H9 (cell line): ENCODE measurements at regions not wholly inside any gene's neighbourhood (a gene's known extent, or its start where the extent isn't known, plus 50 kb on each side); places are given as distances from the start of the nearest gene placed in this dataset.

Source experiments
- DNase-seq: peaks from one replicate; pipeline ENCODE4 v3.0.0-alpha.2; 2017
- H2AFZ ChIP-seq: one replicate; pipeline ENCODE4 v1.6.1; 2013; ENCODE audit warnings: mild to moderate bottlenecking, low read length, control low read depth, moderate library complexity
- H2AK5ac ChIP-seq: 2 replicates; pipeline ENCODE4 v1.6.1; 2013; ENCODE audit warnings: low read length, control low read depth, mixed read lengths; ENCODE audit not compliant: insufficient read length
- H2BK120ac ChIP-seq: one replicate; pipeline ENCODE4 v1.6.1; 2013; ENCODE audit warnings: low read depth, mild to moderate bottlenecking, low read length, control low read depth, inconsistent platforms; ENCODE audit not compliant: poor library complexity, severe bottlenecking
- H2BK12ac ChIP-seq: 2 replicates; pipeline ENCODE4 v1.6.1; 2013; ENCODE audit warnings: low read length, control low read depth, mixed read lengths, low read depth; ENCODE audit not compliant: insufficient read length
- H2BK15ac ChIP-seq: 2 replicates; pipeline ENCODE4 v1.6.1; 2013; ENCODE audit warnings: low read depth, low read length, control low read depth
- H2BK20ac ChIP-seq: one replicate; pipeline ENCODE4 v1.6.1; 2013; ENCODE audit warnings: low read depth, mild to moderate bottlenecking, low read length, control low read depth, inconsistent platforms; ENCODE audit not compliant: poor library complexity, severe bottlenecking
- H2BK5ac ChIP-seq: 2 replicates; pipeline ENCODE4 v1.6.1; 2013; ENCODE audit warnings: low read length, control low read depth, mixed read lengths; ENCODE audit not compliant: insufficient read length
- H3K14ac ChIP-seq: 2 replicates; pipeline ENCODE4 v1.6.1; 2013; ENCODE audit warnings: low read length, control low read depth; ENCODE audit not compliant: insufficient read depth
- H3K18ac ChIP-seq: 2 replicates; pipeline ENCODE4 v1.6.1; 2013; ENCODE audit warnings: low read depth, mild to moderate bottlenecking, mixed read lengths, low read length, control low read depth; ENCODE audit not compliant: insufficient read length
- H3K23ac ChIP-seq: 2 replicates; pipeline ENCODE4 v1.6.1; 2013; ENCODE audit warnings: low read length, control low read depth, mixed read lengths, low read depth; ENCODE audit not compliant: insufficient read length
- H3K23me2 ChIP-seq: 2 replicates; pipeline ENCODE4 v1.6.1; 2013; ENCODE audit warnings: low read depth, mild to moderate bottlenecking, mixed read lengths, low read length, control low read depth; ENCODE audit not compliant: insufficient read length, poor library complexity, severe bottlenecking
- H3K27ac ChIP-seq: 2 replicates; pipeline ENCODE4 v1.5.1; 2013; ENCODE audit warnings: low read length, control low read depth, mixed read lengths, low read depth; ENCODE audit not compliant: insufficient read length
- H3K27me3 ChIP-seq: 2 replicates; pipeline ENCODE4 v1.6.1; 2013; ENCODE audit warnings: low read length, control low read depth, inconsistent platforms; ENCODE audit not compliant: insufficient read depth
- H3K4ac ChIP-seq: 2 replicates; pipeline ENCODE4 v1.6.1; 2013; ENCODE audit warnings: low read depth, mild to moderate bottlenecking, control low read depth, inconsistent platforms, low read length, moderate library complexity
- H3K4me1 ChIP-seq: 2 replicates; pipeline ENCODE4 v1.6.1; 2013; ENCODE audit warnings: low read length, control low read depth, inconsistent platforms; ENCODE audit not compliant: insufficient read depth
- H3K4me2 ChIP-seq: 2 replicates; pipeline ENCODE4 v1.6.1; 2013; ENCODE audit warnings: low read length, control low read depth, mixed read lengths; ENCODE audit not compliant: insufficient read length, insufficient read depth
- H3K56ac ChIP-seq: 2 replicates; pipeline ENCODE4 v1.6.1; 2013; ENCODE audit warnings: low read depth, mild to moderate bottlenecking, mixed read lengths, low read length, control low read depth; ENCODE audit not compliant: insufficient read length
- H3K79me1 ChIP-seq: 2 replicates; pipeline ENCODE4 v1.6.1; 2013; ENCODE audit warnings: low read depth, mild to moderate bottlenecking, moderate library complexity, low read length, control low read depth, inconsistent platforms; ENCODE audit not compliant: insufficient read depth, poor library complexity, severe bottlenecking
- H3K79me2 ChIP-seq: 2 replicates; pipeline ENCODE4 v1.6.1; 2013; ENCODE audit warnings: low read length, control low read depth, inconsistent platforms; ENCODE audit not compliant: insufficient read depth
- H3K9ac ChIP-seq: 2 replicates; pipeline ENCODE4 v1.6.1; 2013; ENCODE audit warnings: low read length, control low read depth, mixed read lengths; ENCODE audit not compliant: insufficient read length; ENCODE audit errors: extremely low read depth
- H3K9me3 ChIP-seq: one replicate; pipeline ENCODE4 v1.6.1; 2013; ENCODE audit warnings: low read depth, low read length, inconsistent platforms; ENCODE audit not compliant: control insufficient read depth
- H3T11ph ChIP-seq: one replicate; pipeline ENCODE4 v1.6.1; 2013; ENCODE audit warnings: mild to moderate bottlenecking, low read length, control low read depth, inconsistent platforms
- H4K20me1 ChIP-seq: one replicate; pipeline ENCODE4 v1.6.1; 2013; ENCODE audit not compliant: control insufficient read depth, insufficient read length, insufficient read depth
- H4K5ac ChIP-seq: 2 replicates; pipeline ENCODE4 v1.6.1; 2013; ENCODE audit warnings: low read depth, mild to moderate bottlenecking, mixed read lengths, low read length, control low read depth; ENCODE audit not compliant: insufficient read length
- H4K8ac ChIP-seq: replicated peaks from 2 replicates; pipeline ENCODE4 v1.6.1; 2013; ENCODE audit warnings: low read length, control low read depth, mixed read lengths, low read depth; ENCODE audit not compliant: insufficient read length
- H4K91ac ChIP-seq: 2 replicates; pipeline ENCODE4 v1.6.1; 2013; ENCODE audit warnings: low read depth, mild to moderate bottlenecking, moderate library complexity, mixed read lengths, low read length, control low read depth; ENCODE audit not compliant: insufficient read length
- H3K27ac Mint-ChIP-seq, 3 experiments: 2 replicates in 2 of 3; 3 replicates in 1 of 3; pipeline ENCODE4 v1.8.0; 2020 to 2021; ENCODE audit warnings: mixed read lengths in 3 of 3, mild to moderate bottlenecking in 1 of 3, moderate library complexity in 1 of 3
- H3K27me3 Mint-ChIP-seq: 2 replicates; pipeline ENCODE4 v1.8.0; 2021; ENCODE audit warnings: low read depth, mild to moderate bottlenecking, moderate library complexity, mixed read lengths
- H3K36me3 Mint-ChIP-seq, 3 experiments: 2 replicates in 2 of 3; 3 replicates in 1 of 3; pipeline ENCODE4 v1.8.0; 2020 to 2021; ENCODE audit warnings: low read depth in 3 of 3, mixed read lengths in 3 of 3; ENCODE audit not compliant: insufficient read depth in 1 of 3
- H3K4me1 Mint-ChIP-seq, 2 experiments: 2 replicates each; pipeline ENCODE4 v1.8.0; 2020; ENCODE audit warnings: mixed read lengths in 2 of 2
- H3K4me3 Mint-ChIP-seq, 2 experiments: 2 replicates in 1 of 2; 3 replicates in 1 of 2; pipeline ENCODE4 v1.8.0; 2020 to 2021; ENCODE audit warnings: mild to moderate bottlenecking in 2 of 2, mixed read lengths in 2 of 2, moderate library complexity in 1 of 2
- H3K9me3 Mint-ChIP-seq, 2 experiments: 2 replicates in 1 of 2; 3 replicates in 1 of 2; pipeline ENCODE4 v1.8.0; 2020; ENCODE audit warnings: mild to moderate bottlenecking in 2 of 2, mixed read lengths in 2 of 2, moderate library complexity in 1 of 2
- WGBS: extraction: QIAGEN DNeasy Blood & Tissue Kit; methylation state at CpG from one replicate; pipeline ENCODE4 v1.1.7; 2013; ENCODE audit warnings: missing lambda C conversion rate, low lambda C conversion rate, mixed read lengths; ENCODE audit not compliant: insufficient read length; ENCODE audit errors: extremely low coverage; 5-methylcytosine and 5-hydroxymethylcytosine counted together
- TF ChIP-seq, protein P1 (sequence below): fragments of 200-600 bp; sonication (generic); conservative IDR thresholded peaks from 3 replicates; pipeline ENCODE4 v1.8.0; 2021; ENCODE audit warnings: antibody characterized with exemption, mild to moderate bottlenecking

DNA sequence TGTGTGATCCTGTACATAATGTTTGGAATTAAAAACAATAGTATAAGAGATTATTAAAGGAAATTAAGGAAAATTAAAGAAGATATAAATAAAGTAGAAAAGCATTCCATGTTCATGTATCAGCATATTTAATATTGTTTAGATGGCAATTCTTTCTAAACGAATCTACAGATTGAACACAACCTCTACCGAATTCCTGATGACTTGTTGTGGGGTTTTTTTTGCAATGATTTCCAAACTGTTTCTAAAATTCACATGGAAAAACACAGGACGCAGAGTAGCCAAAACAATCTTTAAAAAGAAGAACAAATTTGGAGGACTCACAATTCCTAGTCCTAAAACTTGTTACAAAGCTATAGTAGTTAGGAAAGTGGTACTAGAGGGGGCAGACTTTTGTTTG lies 573.4 kb upstream of the IGFBP3 start:
- TF ChIP-seq, protein P1, sequence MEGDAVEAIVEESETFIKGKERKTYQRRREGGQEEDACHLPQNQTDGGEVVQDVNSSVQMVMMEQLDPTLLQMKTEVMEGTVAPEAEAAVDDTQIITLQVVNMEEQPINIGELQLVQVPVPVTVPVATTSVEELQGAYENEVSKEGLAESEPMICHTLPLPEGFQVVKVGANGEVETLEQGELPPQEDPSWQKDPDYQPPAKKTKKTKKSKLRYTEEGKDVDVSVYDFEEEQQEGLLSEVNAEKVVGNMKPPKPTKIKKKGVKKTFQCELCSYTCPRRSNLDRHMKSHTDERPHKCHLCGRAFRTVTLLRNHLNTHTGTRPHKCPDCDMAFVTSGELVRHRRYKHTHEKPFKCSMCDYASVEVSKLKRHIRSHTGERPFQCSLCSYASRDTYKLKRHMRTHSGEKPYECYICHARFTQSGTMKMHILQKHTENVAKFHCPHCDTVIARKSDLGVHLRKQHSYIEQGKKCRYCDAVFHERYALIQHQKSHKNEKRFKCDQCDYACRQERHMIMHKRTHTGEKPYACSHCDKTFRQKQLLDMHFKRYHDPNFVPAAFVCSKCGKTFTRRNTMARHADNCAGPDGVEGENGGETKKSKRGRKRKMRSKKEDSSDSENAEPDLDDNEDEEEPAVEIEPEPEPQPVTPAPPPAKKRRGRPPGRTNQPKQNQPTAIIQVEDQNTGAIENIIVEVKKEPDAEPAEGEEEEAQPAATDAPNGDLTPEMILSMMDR, result no peak
- no peak overlapping the region for H2BK15ac ChIP-seq
- H4K5ac ChIP-seq, result no peak overlapping the region
- H4K91ac ChIP-seq, result no peak overlapping the region
- DNase-seq, result no peak
- Mint-ChIP-seq H3K27ac (no peak overlapping the region), H3K27me3 (no peaks in the 10 kb centered on the region), H3K4me1 (no peaks in the 10 kb centered on the region), H3K9me3 (peaks cover 17 to 18% of the 10 kb centered on the region in 2 experiments), H3K4me3 (no peak overlapping the region), H3K36me3 (peaks cover 3 to 5% (median 4%) of the 10 kb centered on the region in 3 experiments; a peak in 4 of 7 replicates)
- no peak overlapping the region for H3K14ac ChIP-seq
- no peak overlapping the region for H3K23ac ChIP-seq
- H4K8ac ChIP-seq, result no peak overlapping the region
- no peaks in the 10 kb centered on the region for H3K79me1 ChIP-seq
- H4K20me1 ChIP-seq, result no peaks in the 10 kb centered on the region
- no peak overlapping the region for H3K56ac ChIP-seq
- no peaks in the 10 kb centered on the region for H3K9me3 ChIP-seq
- no peak overlapping the region for H2BK120ac ChIP-seq
- no peaks in the 10 kb centered on the region for H3K27me3 ChIP-seq
- no peak overlapping the region for H2AK5ac ChIP-seq
- no peak overlapping the region for H3K9ac ChIP-seq
- H3K4me1 ChIP-seq, result no peaks in the 10 kb centered on the region
- WGBS, result no CpG with 5 or more reads among the region's 3 CpGs
- no peak overlapping the region for H2BK12ac ChIP-seq
- no peak overlapping the region for H3K4ac ChIP-seq
- H3T11ph ChIP-seq, result no peak overlapping the region
- no peaks in the 10 kb centered on the region for H3K23me2 ChIP-seq
- H2AFZ ChIP-seq, result no peak overlapping the region
- H3K18ac ChIP-seq, result no peak overlapping the region
- H2BK5ac ChIP-seq, result no peak overlapping the region
- no peak overlapping the region for H3K4me2 ChIP-seq
- no peak overlapping the region for H3K27ac ChIP-seq
- no peak overlapping the region for H2BK20ac ChIP-seq
- H3K79me2 ChIP-seq, result no peaks in the 10 kb centered on the region
